Mesendoderm (in vitro differentiated cells): ENCODE measurements at regions not wholly inside any gene's neighbourhood (a gene's known extent, or its start where the extent isn't known, plus 50 kb on each side); places are given as distances from the start of the nearest gene placed in this dataset.

Experiments used
- DNase-seq: peaks from one replicate; pipeline ENCODE4 v3.0.0; 2013
- H2AK5ac ChIP-seq: 2 replicates; pipeline ENCODE4 v1.6.1; 2013; ENCODE audit warnings: low read length, inconsistent platforms
- H2BK120ac ChIP-seq: 2 replicates; pipeline ENCODE4 v1.6.1; 2013; ENCODE audit warnings: low read depth, mild to moderate bottlenecking, low read length, moderate library complexity, mixed read lengths
- H2BK15ac ChIP-seq: replicated peaks from 2 replicates; pipeline ENCODE4 v1.6.1; 2013; ENCODE audit warnings: low read depth, mild to moderate bottlenecking, moderate library complexity
- H2BK5ac ChIP-seq: 2 replicates; pipeline ENCODE4 v1.6.1; 2013; ENCODE audit warnings: low read length, inconsistent platforms
- H3K18ac ChIP-seq: 2 replicates; pipeline ENCODE4 v1.6.1; 2013; ENCODE audit warnings: mild to moderate bottlenecking, low read length, mixed read lengths
- H3K23ac ChIP-seq: one replicate; pipeline ENCODE4 v1.6.1; 2013; ENCODE audit warnings: low read length
- H3K27ac ChIP-seq: 2 replicates; pipeline ENCODE4 v1.5.1; 2013; ENCODE audit warnings: low read depth, mild to moderate bottlenecking, inconsistent platforms, low read length, moderate library complexity
- H3K27me3 ChIP-seq: 2 replicates; pipeline ENCODE4 v1.6.1; 2013; ENCODE audit warnings: low read length, control low read depth, mild to moderate bottlenecking, inconsistent platforms; ENCODE audit not compliant: insufficient read depth, poor library complexity
- H3K36me3 ChIP-seq: 2 replicates; pipeline ENCODE4 v1.6.1; 2013; ENCODE audit warnings: low read length, inconsistent platforms; ENCODE audit not compliant: control insufficient read depth, insufficient read depth
- H3K4ac ChIP-seq: one replicate; pipeline ENCODE4 v1.6.1; 2013; ENCODE audit warnings: low read depth, mild to moderate bottlenecking, low read length, moderate library complexity
- H3K4me1 ChIP-seq: 2 replicates; pipeline ENCODE4 v1.6.1; 2013; ENCODE audit warnings: low read depth, low read length, inconsistent platforms; ENCODE audit not compliant: control insufficient read depth
- H3K4me2 ChIP-seq: 2 replicates; pipeline ENCODE4 v1.6.1; 2013; ENCODE audit warnings: low read length
- H3K4me3 ChIP-seq: 2 replicates; pipeline ENCODE4 v1.5.1; 2013; ENCODE audit warnings: mild to moderate bottlenecking, low read length
- H3K56ac ChIP-seq: one replicate; pipeline ENCODE4 v1.6.1; 2013; ENCODE audit warnings: low read length
- H3K79me1 ChIP-seq: 2 replicates; pipeline ENCODE4 v1.6.1; 2013; ENCODE audit warnings: low read length, inconsistent platforms
- H3K79me2 ChIP-seq: 2 replicates; pipeline ENCODE4 v1.6.1; 2013; ENCODE audit warnings: mild to moderate bottlenecking, low read length; ENCODE audit not compliant: control insufficient read depth, insufficient read depth
- H3K9ac ChIP-seq: 2 replicates; pipeline ENCODE4 v1.6.1; 2013; ENCODE audit warnings: low read length, inconsistent platforms
- H4K5ac ChIP-seq: one replicate; pipeline ENCODE4 v1.6.1; 2013; ENCODE audit warnings: low read length
- H4K8ac ChIP-seq: one replicate; pipeline ENCODE4 v1.6.1; 2013; ENCODE audit warnings: low read depth, mild to moderate bottlenecking, control low read depth, low read length, moderate library complexity
- WGBS: extraction: QIAGEN DNeasy Blood & Tissue Kit; methylation state at CpG from one replicate; pipeline ENCODE4 v1.1.7; 2013; ENCODE audit warnings: low lambda C conversion rate, missing lambda C conversion rate; ENCODE audit not compliant: insufficient coverage; ENCODE audit errors: extremely low coverage; 5-methylcytosine and 5-hydroxymethylcytosine counted together

DNA sequence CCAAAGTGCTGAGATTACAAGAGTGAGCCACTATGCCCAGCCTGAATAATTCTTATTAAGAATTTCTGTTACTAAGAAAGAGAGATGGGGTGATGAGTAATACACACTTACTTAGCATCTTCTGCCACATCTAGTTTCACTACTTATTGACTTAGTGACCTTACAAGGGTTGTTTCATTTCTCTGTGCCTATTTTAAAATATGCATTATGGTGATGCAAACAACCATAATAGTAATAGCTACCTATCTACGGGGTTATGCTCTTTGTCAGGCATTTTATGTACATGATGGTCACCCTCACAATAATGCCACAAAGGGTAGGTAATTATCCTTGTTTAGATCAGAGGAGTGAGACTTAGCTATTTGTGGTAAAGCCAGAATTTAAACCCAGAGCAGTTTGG, 499.0 kb upstream of the SGCD start:
- H3K4me1 ChIP-seq: no peaks in the 10 kb centered on the region
- H3K4ac ChIP-seq: no peak overlapping the region
- no peaks in the 10 kb centered on the region for H3K79me2 ChIP-seq
- no peak overlapping the region for H3K23ac ChIP-seq
- no peak overlapping the region for H4K8ac ChIP-seq
- no peak overlapping the region for H3K4me2 ChIP-seq
- no peaks in the 10 kb centered on the region for H3K27me3 ChIP-seq
- H3K4me3 ChIP-seq: no peak overlapping the region
- H3K36me3 ChIP-seq: no peaks in the 10 kb centered on the region
- H3K18ac ChIP-seq: no peak overlapping the region
- H2BK120ac ChIP-seq: no peak overlapping the region
- WGBS: no CpG with 5 or more reads among the region's 1 CpG
- H3K9ac ChIP-seq: no peak overlapping the region
- no peak overlapping the region for H4K5ac ChIP-seq
- H3K56ac ChIP-seq: no peak overlapping the region
- no peak overlapping the region for H2BK15ac ChIP-seq
- H2AK5ac ChIP-seq: no peak overlapping the region
- H3K79me1 ChIP-seq: no peaks in the 10 kb centered on the region
- DNase-seq: no peak
- no peak overlapping the region for H3K27ac ChIP-seq
- no peak overlapping the region for H2BK5ac ChIP-seq

DNA sequence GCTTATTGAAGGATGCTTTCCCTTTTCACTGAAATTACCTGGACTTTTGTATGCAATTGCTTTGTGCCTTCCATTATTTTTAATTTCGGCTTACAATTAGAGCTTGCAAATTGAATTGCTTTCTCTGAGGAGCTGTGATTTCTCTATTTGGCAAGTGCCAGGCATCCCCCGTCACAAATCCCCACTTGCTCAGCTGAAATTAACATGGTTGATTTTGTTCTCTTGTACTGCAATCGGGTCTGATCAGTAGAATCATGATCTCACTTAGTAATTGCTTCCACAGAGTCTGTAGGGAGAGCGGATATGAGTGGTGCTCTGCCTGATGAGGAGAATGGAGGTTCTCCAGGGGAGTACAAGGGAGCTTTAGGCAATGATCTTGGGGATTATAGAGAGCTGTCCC, 495.5 kb upstream of the SGCD start:
- WGBS: no CpG with 5 or more reads among the region's 4 CpGs
- H2BK5ac ChIP-seq: no peak overlapping the region

DNA sequence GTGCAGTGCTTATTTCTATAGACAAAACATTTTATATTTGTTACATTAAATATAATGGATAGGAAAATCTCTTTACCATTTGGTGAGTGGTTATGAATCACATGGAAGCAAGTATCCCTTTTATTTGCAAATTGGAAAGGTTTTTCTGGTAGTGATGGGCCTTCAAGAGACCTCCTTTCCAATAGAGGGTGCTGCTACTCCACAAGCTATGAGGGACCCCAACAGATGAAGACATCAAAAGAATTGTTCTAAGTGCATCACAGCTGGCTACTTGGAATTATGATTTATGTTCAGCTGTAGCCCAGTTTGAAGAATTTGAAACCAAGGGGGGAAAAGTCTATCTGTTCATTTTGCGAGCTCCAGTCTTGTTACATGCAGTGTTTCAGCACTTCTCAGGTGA, 493.7 kb upstream of the SGCD start:
- Histone ChIP-seq H2BK15ac (no peak overlapping the region), H4K5ac (no peak overlapping the region), H3K27ac (no peak overlapping the region), H2BK120ac (no peak overlapping the region), H3K4me2 (no peak overlapping the region), H3K4ac (no peak overlapping the region), H3K27me3 (no peaks in the 10 kb centered on the region), H3K4me3 (no peak overlapping the region), H3K18ac (no peak overlapping the region), H3K79me1 (no peaks in the 10 kb centered on the region), H3K23ac (no peak overlapping the region), H3K36me3 (no peaks in the 10 kb centered on the region), H3K79me2 (no peaks in the 10 kb centered on the region), H3K4me1 (no peaks in the 10 kb centered on the region), H2AK5ac (no peak overlapping the region), H4K8ac (no peak overlapping the region), H3K9ac (no peak overlapping the region), H3K56ac (no peak overlapping the region), H2BK5ac (no peak overlapping the region)
- WGBS: no CpG with 5 or more reads among the region's 1 CpG
- peak; percentile 15 for DNase-seq

More for the DNA sequence above, 495.5 kb upstream of the SGCD start:
- Histone ChIP-seq H3K18ac (no peak overlapping the region), H2BK120ac (no peak overlapping the region), H3K56ac (no peak overlapping the region), H3K4ac (no peak overlapping the region), H3K9ac (no peak overlapping the region), H3K4me1 (no peaks in the 10 kb centered on the region), H2AK5ac (no peak overlapping the region), H3K4me2 (no peak overlapping the region), H3K4me3 (no peak overlapping the region), H2BK15ac (no peak overlapping the region), H4K8ac (no peak overlapping the region), H3K36me3 (no peaks in the 10 kb centered on the region), H3K27ac (no peak overlapping the region), H3K23ac (no peak overlapping the region), H3K27me3 (no peaks in the 10 kb centered on the region), H3K79me1 (no peaks in the 10 kb centered on the region), H4K5ac (no peak overlapping the region), H3K79me2 (no peaks in the 10 kb centered on the region)
- no peak for DNase-seq

DNA sequence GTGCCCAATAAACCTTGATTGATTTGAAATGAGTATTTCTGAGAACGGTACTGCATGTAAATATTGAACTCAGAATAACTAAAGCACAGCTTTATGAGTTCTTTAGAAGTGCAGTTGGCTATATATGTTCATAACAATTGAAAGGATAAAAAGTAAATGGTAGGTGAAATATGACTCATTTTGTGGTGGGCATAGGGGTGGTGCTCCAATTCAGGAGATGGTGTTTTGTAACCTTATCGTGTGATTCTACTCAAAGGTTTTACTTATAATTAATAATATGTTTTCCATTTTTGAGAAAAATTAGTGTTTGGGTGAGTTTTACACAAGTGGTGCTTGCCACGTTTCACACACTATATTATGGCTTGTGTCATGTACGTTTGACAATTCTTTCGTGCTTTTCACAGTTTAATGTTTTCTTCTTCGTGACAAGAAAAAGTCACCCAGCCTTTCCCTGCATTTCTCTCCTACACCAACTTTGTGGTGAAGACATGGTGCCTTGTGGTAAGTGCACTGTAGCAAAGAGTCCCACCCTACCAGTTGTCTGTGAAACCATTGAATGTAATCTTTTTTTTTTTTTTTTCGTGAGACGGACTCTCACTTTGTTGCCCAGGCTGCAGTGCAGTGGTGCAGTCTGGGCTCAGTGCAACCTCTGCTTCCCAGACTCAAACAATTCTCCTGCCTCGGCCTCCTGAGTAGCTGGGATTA, 492.5 kb upstream of the SGCD start:
- no peak overlapping the region for H3K9ac ChIP-seq
- no peak overlapping the region for H2BK15ac ChIP-seq
- H3K36me3 ChIP-seq: no peaks in the 10 kb centered on the region
- no peaks in the 10 kb centered on the region for H3K4me1 ChIP-seq
- no peaks in the 10 kb centered on the region for H3K79me2 ChIP-seq
- no peak overlapping the region for H3K4me2 ChIP-seq
- no CpG with 5 or more reads among the region's 9 CpGs for WGBS
- no peak overlapping the region for H3K4me3 ChIP-seq
- no peak overlapping the region for H3K18ac ChIP-seq
- H4K5ac ChIP-seq: no peak overlapping the region
- no peak overlapping the region for H3K56ac ChIP-seq
- H3K27ac ChIP-seq: no peak overlapping the region
- no peak overlapping the region for H4K8ac ChIP-seq
- H2BK120ac ChIP-seq: no peak overlapping the region
- no peak overlapping the region for H3K23ac ChIP-seq
- H3K4ac ChIP-seq: no peak overlapping the region
- H3K79me1 ChIP-seq: no peaks in the 10 kb centered on the region
- no peak overlapping the region for H2AK5ac ChIP-seq
- no peak overlapping the region for H2BK5ac ChIP-seq
- no peak for DNase-seq
- H3K27me3 ChIP-seq: no peaks in the 10 kb centered on the region

DNA sequence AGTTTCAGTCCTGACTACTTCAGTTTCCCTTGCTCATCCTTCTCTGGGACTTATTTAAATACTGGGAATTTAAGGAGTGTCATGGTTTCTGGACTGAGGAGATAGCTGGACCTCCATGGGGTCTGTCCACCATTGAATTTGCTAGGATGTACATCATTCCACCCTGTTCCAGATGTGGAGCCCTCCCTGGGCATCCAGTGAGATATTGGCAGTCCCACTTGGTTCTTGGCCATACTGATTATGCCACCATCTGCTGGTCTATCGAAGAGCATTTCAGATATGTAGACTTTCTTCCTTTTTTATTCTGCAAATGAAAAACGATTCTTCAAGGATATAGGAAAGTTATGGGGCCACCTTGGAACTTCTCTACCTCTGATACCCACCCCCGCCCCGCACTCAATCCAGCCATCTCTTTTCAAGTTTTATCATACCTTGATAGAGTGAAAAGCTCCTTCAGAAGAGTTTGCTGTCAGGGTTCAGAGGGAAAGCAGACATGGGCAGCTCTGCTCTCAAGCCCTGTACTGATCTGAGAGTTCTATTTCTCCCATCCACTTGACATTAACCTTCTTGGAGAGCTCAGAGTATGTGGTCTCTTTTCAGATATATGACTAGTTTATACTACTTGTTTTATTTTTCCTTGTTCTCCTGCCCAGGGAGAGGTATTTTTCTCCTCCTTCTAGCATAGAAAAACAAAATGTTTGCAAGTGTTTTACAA, 490.7 kb upstream of the SGCD start:
- Histone ChIP-seq H4K5ac (no peak overlapping the region), H4K8ac (no peak overlapping the region), H2BK15ac (no peak overlapping the region), H3K23ac (no peak overlapping the region), H3K79me1 (no peaks in the 10 kb centered on the region), H3K27ac (no peak overlapping the region), H3K27me3 (no peaks in the 10 kb centered on the region), H3K18ac (no peak overlapping the region), H3K4me3 (no peak overlapping the region), H3K4me2 (no peak overlapping the region), H3K9ac (no peak overlapping the region), H2BK5ac (no peak overlapping the region), H3K56ac (no peak overlapping the region), H2BK120ac (no peak overlapping the region), H3K79me2 (no peaks in the 10 kb centered on the region), H3K36me3 (no peaks in the 10 kb centered on the region), H2AK5ac (no peak overlapping the region), H3K4ac (no peak overlapping the region), H3K4me1 (no peaks in the 10 kb centered on the region)
- WGBS: no CpG with 5 or more reads among the region's 4 CpGs
- DNase-seq: no peak
